Vagina (tissue), 2 donors: ENCODE measurements at regions not wholly inside any gene's neighbourhood (a gene's known extent, or its start where the extent isn't known, plus 50 kb on each side); places are given as distances from the start of the nearest gene placed in this dataset.
A peak's percentile ranks its signal among the peaks of the same experiment; 100 is the strongest.

Experiments used
- DNase-seq, 2 donors: peaks; one replicate each; pipeline ENCODE4 v3.0.0-alpha.2; 2017; ENCODE audit errors: extremely low spot score in 2 of 2
- H3K27ac ChIP-seq: fragments of 200-600 bp; sonication (generic); one replicate; pipeline ENCODE4 v1.5.1; 2019
- H3K27me3 ChIP-seq: fragments of 200-600 bp; sonication (generic); one replicate; pipeline ENCODE4 v1.5.1; 2019
- H3K36me3 ChIP-seq, 2 donors: fragments of 200-600 bp; sonication (generic); one replicate each; pipeline ENCODE4 v1.5.1; 2017 to 2019
- H3K4me1 ChIP-seq: fragments of 200-600 bp; sonication (generic); one replicate; pipeline ENCODE4 v1.5.1; 2019
- H3K4me3 ChIP-seq, 2 donors: fragments of 200-600 bp; sonication (generic); 1 replicate in 1 of 2; 2 replicates in 1 of 2; pipeline ENCODE4 v1.5.1; 2016 to 2019
- H3K9me3 ChIP-seq: fragments of 200-600 bp; sonication (generic); one replicate; pipeline ENCODE4 v1.5.1; 2019
- CTCF ChIP-seq, 3 experiments: fragments of 450-650 bp in 2 of 3; fragments of 200-600 bp in 1 of 3; sonication (generic) in 1 of 3; IDR thresholded peaks; one replicate each; pipeline ENCODE4 v1.5.1; 2017 to 2019; ENCODE audit warnings: antibody characterized with exemption in 3 of 3, mild to moderate bottlenecking in 2 of 3, moderate library complexity in 2 of 3
- POLR2A ChIP-seq, 2 donors: fragments of 450-650 bp; IDR thresholded peaks; one replicate each; pipeline ENCODE4 v1.6.1; 2017; ENCODE audit warnings: antibody characterized with exemption in 2 of 2, mild to moderate bottlenecking in 2 of 2, moderate library complexity in 2 of 2
- POLR2AphosphoS5 ChIP-seq, 2 donors: sonication (generic); formaldehyde crosslinking; IDR thresholded peaks; one replicate each; pipeline ENCODE4 v1.9.0; 2017; ENCODE audit warnings: antibody characterized with exemption in 2 of 2, mild to moderate bottlenecking in 2 of 2, low read depth in 1 of 2; ENCODE audit not compliant: insufficient read depth in 1 of 2
- intact Hi-C: fragments of 100-400 bp; cut with DNase I; formaldehyde crosslinking; loops from one replicate; pipeline ENCODE4 v1.15.1; 2023

GRCh38 chr6:88371480-88371879, 205.3 kb upstream of the CNR1 start:
- Histone ChIP-seq H3K27me3 (no peaks in the 10 kb centered on the region), H3K4me3 (no peak overlapping the region), H3K36me3 (no peaks in the 10 kb centered on the region), H3K27ac (no peak overlapping the region), H3K9me3 (no peaks in the 10 kb centered on the region), H3K4me1 (no peaks in the 10 kb centered on the region)
- TF ChIP-seq POLR2A (IDR thresholded peaks at IDR 0.05) (no peak), CTCF (IDR thresholded peaks at IDR 0.05) (no peak), POLR2AphosphoS5 (IDR thresholded peaks at IDR 0.05; ENCODE audit: insufficient read depth in 1 of 2, low read depth in 1 of 2) (no peak)
- intact Hi-C loops = no loop called here
- DNase-seq = no peak

GRCh38 chr6:88370127-88370710, 204.1 kb upstream of the CNR1 start:
- H3K4me3 ChIP-seq = no peak overlapping the region
- no peaks in the 10 kb centered on the region for H3K9me3 ChIP-seq
- H3K27me3 ChIP-seq = no peaks in the 10 kb centered on the region
- intact Hi-C loops = no loop called here
- no peaks in the 10 kb centered on the region for H3K36me3 ChIP-seq
- H3K4me1 ChIP-seq = no peaks in the 10 kb centered on the region
- no peak overlapping the region for H3K27ac ChIP-seq
- no peak for DNase-seq
- TF ChIP-seq CTCF (IDR thresholded peaks at IDR 0.05) = no peak
- TF ChIP-seq POLR2AphosphoS5 (IDR thresholded peaks at IDR 0.05; ENCODE audit: insufficient read depth in 1 of 2, low read depth in 1 of 2) = no peak
- no peak for TF ChIP-seq POLR2A (IDR thresholded peaks at IDR 0.05)

- intact Hi-C loops = no loop called here
- H3K4me3 ChIP-seq = no peak overlapping the region
These were observed 203.1 kb upstream of the CNR1 start for GRCh38 chr6:88369262-88369661.

GRCh38 chr6:88368071-88368787, 202.1 kb upstream of the CNR1 start:
- DNase-seq = no peak
- H3K36me3 ChIP-seq = no peaks in the 10 kb centered on the region
- no peaks in the 10 kb centered on the region for H3K9me3 ChIP-seq
- no peak overlapping the region for H3K27ac ChIP-seq
- TF ChIP-seq POLR2A (IDR thresholded peaks at IDR 0.05) (no peak), POLR2AphosphoS5 (IDR thresholded peaks at IDR 0.05; ENCODE audit: insufficient read depth in 1 of 2, low read depth in 1 of 2) (peak in 1 of 2 donors; percentile 41)
- no peak overlapping the region for H3K4me3 ChIP-seq
- intact Hi-C loops = no loop called here
- no peaks in the 10 kb centered on the region for H3K4me1 ChIP-seq
- no peaks in the 10 kb centered on the region for H3K27me3 ChIP-seq

More at GRCh38 chr6:88369262-88369661, 203.1 kb upstream of the CNR1 start:
- no peak for TF ChIP-seq POLR2AphosphoS5 (IDR thresholded peaks at IDR 0.05; ENCODE audit: insufficient read depth in 1 of 2, low read depth in 1 of 2)
- TF ChIP-seq POLR2A (IDR thresholded peaks at IDR 0.05) = no peak
- TF ChIP-seq CTCF (IDR thresholded peaks at IDR 0.05) = no peak
- Histone ChIP-seq H3K36me3 (no peaks in the 10 kb centered on the region), H3K9me3 (no peaks in the 10 kb centered on the region), H3K27ac (no peak overlapping the region), H3K27me3 (no peaks in the 10 kb centered on the region), H3K4me1 (no peaks in the 10 kb centered on the region)
- no peak for DNase-seq

GRCh38 chr6:88367248-88367647, 201.1 kb upstream of the CNR1 start:
- intact Hi-C loops = no loop called here
- Histone ChIP-seq H3K27ac (no peak overlapping the region), H3K9me3 (no peaks in the 10 kb centered on the region), H3K36me3 (no peaks in the 10 kb centered on the region), H3K4me3 (no peak overlapping the region), H3K27me3 (no peaks in the 10 kb centered on the region), H3K4me1 (no peaks in the 10 kb centered on the region)
- DNase-seq = no peak
- TF ChIP-seq CTCF (IDR thresholded peaks at IDR 0.05) (no peak), POLR2AphosphoS5 (IDR thresholded peaks at IDR 0.05; ENCODE audit: insufficient read depth in 1 of 2, low read depth in 1 of 2) (no peak), POLR2A (IDR thresholded peaks at IDR 0.05) (no peak)
